OCI-LY7 (cell line): ENCODE measurements at regions not wholly inside any gene's neighbourhood (a gene's known extent, or its start where the extent isn't known, plus 50 kb on each side); places are given as distances from the start of the nearest gene placed in this dataset.

Source experiments
- BruUV-seq: library from RNA; stranded (reverse); fragments of 400-500 nt; replicated peaks from 2 replicates; lab custom pipeline; 2021; lab: Mats Ljungman, UMichigan
- CTCF ChIA-PET: fragments of 300-600 bp; sonication (Branson Sonifier 250); formaldehyde crosslinking; loops from one replicate; lab custom pipeline; 2022; ENCODE audit warnings: antibody characterized with exemption; ENCODE audit not compliant: unreplicated experiment; lab: Charles Lee
- POLR2A ChIA-PET: fragments of 300-600 bp; sonication (Branson Sonifier 250); formaldehyde crosslinking; loops from one replicate; lab custom pipeline; 2022; ENCODE audit warnings: antibody characterized with exemption; lab: Charles Lee
- DNase-seq: peaks from one replicate; pipeline ENCODE4 v3.0.0-alpha.2; 2015; ENCODE audit warnings: low spot score
- H2AFZ ChIP-seq: fragments of 200-600 bp; sonication (generic), shearing (Covaris generic); 2 replicates; pipeline ENCODE4 v1.6.1; 2014; ENCODE audit warnings: mild to moderate bottlenecking, antibody characterized with exemption, low read length, moderate library complexity
- H3K27ac ChIP-seq: fragments of 200-600 bp; sonication (generic); 2 replicates; pipeline ENCODE4 v1.5.1; 2014; ENCODE audit warnings: mixed run types, low read depth, mild to moderate bottlenecking, moderate library complexity, low read length, inconsistent platforms; ENCODE audit not compliant: poor library complexity, severe bottlenecking
- H3K36me3 ChIP-seq: fragments of 200-600 bp; sonication (generic); 2 replicates; pipeline ENCODE4 v1.6.1; 2014; ENCODE audit warnings: mild to moderate bottlenecking, antibody characterized with exemption, low read length, moderate library complexity, mixed read lengths; ENCODE audit not compliant: insufficient read depth
- H3K4me1 ChIP-seq: fragments of 200-600 bp; sonication (generic); 2 replicates; pipeline ENCODE4 v1.5.1; 2014; ENCODE audit warnings: mild to moderate bottlenecking, low read length; ENCODE audit not compliant: insufficient read depth, poor library complexity, severe bottlenecking
- H3K4me2 ChIP-seq: fragments of 200-600 bp; sonication (generic); 2 replicates; pipeline ENCODE4 v1.6.1; 2014; ENCODE audit warnings: mild to moderate bottlenecking, low read length
- H3K4me3 ChIP-seq: fragments of 200-600 bp; sonication (generic); 2 replicates; pipeline ENCODE4 v1.5.1; 2014; ENCODE audit warnings: mild to moderate bottlenecking, low read depth, low read length; ENCODE audit not compliant: poor library complexity, severe bottlenecking
- H3K79me2 ChIP-seq: fragments of 200-600 bp; sonication (generic); 2 replicates; pipeline ENCODE4 v1.6.1; 2016; ENCODE audit warnings: low read depth, mild to moderate bottlenecking, low read length, moderate library complexity, mixed read lengths; ENCODE audit not compliant: insufficient read depth
- H3K9me2 ChIP-seq: fragments of 200-600 bp; sonication (generic); 2 replicates; pipeline ENCODE4 v1.6.1; 2016; ENCODE audit warnings: mild to moderate bottlenecking, low read length, mixed read lengths; ENCODE audit not compliant: insufficient read depth
- H3K9me3 ChIP-seq: fragments of 200-600 bp; sonication (generic); 2 replicates; pipeline ENCODE4 v1.6.1; 2014; ENCODE audit warnings: mild to moderate bottlenecking, mixed run types, low read length, mixed read lengths
- H4K20me1 ChIP-seq: fragments of 200-600 bp; sonication (generic); 2 replicates; pipeline ENCODE4 v1.6.1; 2014; ENCODE audit warnings: mild to moderate bottlenecking, antibody characterized with exemption, low read length, moderate library complexity, mixed read lengths; ENCODE audit not compliant: insufficient read depth
- EZH2phosphoT487 ChIP-seq: fragments of 200-600 bp; sonication (generic); IDR thresholded peaks from 2 replicates; pipeline ENCODE4 v1.6.1; 2018; ENCODE audit warnings: low read depth, borderline replicate concordance, mild to moderate bottlenecking, mixed run types, antibody characterized with exemption, low read length, moderate library complexity, mixed read lengths
- intact Hi-C: fragments of 100-400 bp; cut with micrococcal nuclease; formaldehyde crosslinking; loops from one replicate; pipeline ENCODE4 v1.10.0; 2022; ENCODE audit not compliant: unreplicated experiment
- TF ChIP-seq, protein P1 (sequence below): fragments of 200-600 bp; sonication (generic); conservative IDR thresholded peaks from 2 replicates; pipeline ENCODE4 v1.5.1; 2014; ENCODE audit warnings: mild to moderate bottlenecking, antibody characterized with exemption, low read length, moderate library complexity, mixed read lengths

DNA sequence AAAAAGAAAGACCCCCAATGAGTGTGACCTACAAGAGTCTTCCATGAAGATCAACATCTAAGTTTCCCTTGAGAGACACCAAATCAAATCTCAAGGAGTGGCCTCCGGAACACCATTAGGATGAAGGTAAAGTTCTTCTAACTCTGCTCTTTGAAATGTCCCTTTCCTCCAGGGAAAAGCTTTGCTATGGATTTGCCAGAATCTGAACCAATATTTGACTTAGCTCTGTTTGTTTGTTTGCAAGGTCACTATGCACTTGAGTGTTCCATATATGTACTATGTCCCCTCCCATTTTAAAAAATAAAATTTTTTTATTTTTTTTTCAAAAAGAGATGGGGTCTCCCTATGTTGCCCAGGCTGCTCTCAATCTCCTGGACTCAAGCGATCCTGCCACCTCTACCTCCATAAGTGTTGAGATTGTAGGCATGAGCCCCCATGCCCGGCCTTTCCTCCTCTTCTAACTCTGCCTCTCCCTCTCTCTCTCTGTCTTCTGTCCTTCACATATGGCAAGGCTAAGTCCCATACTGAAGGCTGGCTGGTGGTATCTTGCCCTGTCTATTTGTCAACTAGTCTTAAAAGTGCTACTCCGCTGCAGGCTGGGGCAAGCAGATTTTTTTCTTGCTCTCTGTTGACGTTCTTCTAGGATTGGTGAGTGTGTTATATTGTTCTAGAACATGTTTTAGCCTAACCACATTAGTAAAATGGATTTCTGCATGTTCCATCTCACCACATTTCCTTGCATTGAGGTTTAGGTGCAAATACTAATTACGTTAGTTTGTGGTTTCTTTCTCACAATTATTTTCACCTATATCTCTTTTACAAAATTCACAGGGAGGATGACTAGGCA is 276.7 kb upstream of the DYNLRB2 start:
- no peak for DNase-seq
- Histone ChIP-seq H3K4me3 (no peak overlapping the region), H3K9me2 (no peaks in the 10 kb centered on the region), H3K4me1 (no peaks in the 10 kb centered on the region), H4K20me1 (no peaks in the 10 kb centered on the region), H3K4me2 (no peak overlapping the region), H3K79me2 (no peaks in the 10 kb centered on the region), H2AFZ (no peak overlapping the region), H3K36me3 (no peaks in the 10 kb centered on the region), H3K9me3 (no peaks in the 10 kb centered on the region), H3K27ac (no peak overlapping the region)
- TF ChIP-seq, protein P1, sequence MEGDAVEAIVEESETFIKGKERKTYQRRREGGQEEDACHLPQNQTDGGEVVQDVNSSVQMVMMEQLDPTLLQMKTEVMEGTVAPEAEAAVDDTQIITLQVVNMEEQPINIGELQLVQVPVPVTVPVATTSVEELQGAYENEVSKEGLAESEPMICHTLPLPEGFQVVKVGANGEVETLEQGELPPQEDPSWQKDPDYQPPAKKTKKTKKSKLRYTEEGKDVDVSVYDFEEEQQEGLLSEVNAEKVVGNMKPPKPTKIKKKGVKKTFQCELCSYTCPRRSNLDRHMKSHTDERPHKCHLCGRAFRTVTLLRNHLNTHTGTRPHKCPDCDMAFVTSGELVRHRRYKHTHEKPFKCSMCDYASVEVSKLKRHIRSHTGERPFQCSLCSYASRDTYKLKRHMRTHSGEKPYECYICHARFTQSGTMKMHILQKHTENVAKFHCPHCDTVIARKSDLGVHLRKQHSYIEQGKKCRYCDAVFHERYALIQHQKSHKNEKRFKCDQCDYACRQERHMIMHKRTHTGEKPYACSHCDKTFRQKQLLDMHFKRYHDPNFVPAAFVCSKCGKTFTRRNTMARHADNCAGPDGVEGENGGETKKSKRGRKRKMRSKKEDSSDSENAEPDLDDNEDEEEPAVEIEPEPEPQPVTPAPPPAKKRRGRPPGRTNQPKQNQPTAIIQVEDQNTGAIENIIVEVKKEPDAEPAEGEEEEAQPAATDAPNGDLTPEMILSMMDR = no peak
- TF ChIP-seq EZH2phosphoT487 = no peak
- intact Hi-C loops = no loop called here
- POLR2A ChIA-PET = no interaction called here
- BruUV-seq = no TSS peak
- CTCF ChIA-PET = no interaction called here

DNA sequence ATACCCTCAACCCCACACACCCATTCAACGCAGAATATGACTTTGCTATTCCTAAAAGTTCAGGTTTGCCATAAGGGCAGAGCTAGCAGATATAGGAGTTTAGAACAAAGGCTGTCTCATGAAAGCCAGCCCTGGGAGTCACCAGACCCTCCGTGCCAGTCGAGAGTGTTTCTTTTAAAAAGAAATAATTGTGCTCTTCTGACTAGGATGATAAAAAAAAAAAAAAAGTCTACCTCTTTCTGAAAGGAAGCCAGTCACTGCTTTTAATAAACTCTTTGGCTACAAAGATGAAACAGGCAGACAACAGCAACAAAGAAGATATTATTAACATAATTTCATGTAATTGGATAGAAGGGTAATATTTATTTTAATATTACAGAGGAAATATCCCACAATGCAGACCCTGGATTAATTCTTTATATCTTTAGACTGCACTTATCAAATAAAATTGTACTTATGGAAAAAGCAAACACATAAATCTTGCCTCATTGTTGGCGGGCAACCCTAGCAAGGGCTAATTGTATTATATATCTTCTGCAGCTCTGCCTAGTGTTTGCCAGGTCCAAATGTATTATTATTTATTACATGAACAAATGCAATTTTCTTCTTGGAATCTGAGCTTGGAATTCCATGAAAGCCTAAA is 277.5 kb upstream of the DYNLRB2 start:
- BruUV-seq = no TSS peak
- no peak for DNase-seq
- CTCF ChIA-PET = no interaction called here
- Histone ChIP-seq H2AFZ (no peak overlapping the region), H3K9me3 (no peaks in the 10 kb centered on the region), H3K4me1 (no peaks in the 10 kb centered on the region), H3K9me2 (no peaks in the 10 kb centered on the region), H3K27ac (no peak overlapping the region), H3K36me3 (no peaks in the 10 kb centered on the region), H3K79me2 (no peaks in the 10 kb centered on the region), H3K4me2 (no peak overlapping the region), H4K20me1 (no peaks in the 10 kb centered on the region), H3K4me3 (no peak overlapping the region)
- intact Hi-C loops = no loop called here
- POLR2A ChIA-PET = no interaction called here
- TF ChIP-seq, protein P1 = no peak
- TF ChIP-seq EZH2phosphoT487 = no peak

DNA sequence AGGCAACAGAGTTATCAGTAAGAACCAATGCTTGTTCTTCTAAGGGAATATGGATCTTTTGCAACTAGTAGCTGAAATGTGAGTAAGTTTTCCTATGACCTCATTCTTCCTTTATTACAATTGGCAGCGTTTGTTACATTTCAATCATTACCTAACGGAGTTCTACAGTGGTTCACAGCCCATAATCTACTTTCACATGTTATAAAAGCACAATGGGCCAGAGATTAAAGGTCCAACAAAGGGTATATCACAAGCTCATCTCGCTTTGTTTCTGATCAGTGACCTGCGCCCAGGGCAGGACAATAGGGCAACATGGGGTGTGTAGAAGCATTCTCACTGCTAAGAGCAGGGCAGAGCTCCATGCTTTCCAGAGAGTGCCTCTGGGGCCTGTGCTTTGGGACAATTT is 279.9 kb upstream of the DYNLRB2 start:
- ChIA-PET POLR2A (interaction anchor here (0.8 kb wide), 1 partner anchor 9 kb away, joined by 3 read pairs; no protein-coding TSS in a partner anchor), CTCF (no interaction called here)
- H3K9me2 ChIP-seq = no peaks in the 10 kb centered on the region
- intact Hi-C loops = no loop called here
- H3K36me3 ChIP-seq = no peaks in the 10 kb centered on the region
- no peaks in the 10 kb centered on the region for H4K20me1 ChIP-seq
- H3K4me2 ChIP-seq = no peak overlapping the region
- no peaks in the 10 kb centered on the region for H3K79me2 ChIP-seq
- H3K27ac ChIP-seq = no peak overlapping the region
- no peak overlapping the region for H3K4me3 ChIP-seq
- no peak for DNase-seq
- no peaks in the 10 kb centered on the region for H3K4me1 ChIP-seq
- TF ChIP-seq, protein P1 = no peak
- no peak for TF ChIP-seq EZH2phosphoT487
- no TSS peak for BruUV-seq
- no peaks in the 10 kb centered on the region for H3K9me3 ChIP-seq
- no peak overlapping the region for H2AFZ ChIP-seq
